Dermis microvascular lymphatic vessel endothelial cell (primary cell): ENCODE measurements at regions not wholly inside any gene's neighbourhood (a gene's known extent, or its start where the extent isn't known, plus 50 kb on each side); places are given as distances from the start of the nearest gene placed in this dataset.
"Not testable (repeated sequence)": the region's sequence is repeated elsewhere in the genome, so short reads cannot be mapped to it uniquely, and the experiment has no call there.

Source experiments
- DNase-seq, 2 donors: peaks; one replicate each; pipeline versions ENCODE4 v3.0.0 to v3.0.0-alpha.2; 2010; ENCODE audit warnings: low read depth in 2 of 2

- DNase-seq, result no peak
Measured at GRCh38 chr4:144366425-144366824, 225.9 kb upstream of the GYPA start.

GRCh38 chr4:144371485-144371884 is 231.0 kb upstream of the GYPA start:
- no peak for DNase-seq

GRCh38 chr4:144374065-144374464 is 233.5 kb upstream of the GYPA start:
- DNase-seq, result no peak

GRCh38 chr4:144376866-144377265 is 236.3 kb upstream of the GYPA start:
- DNase-seq, result no peak

GRCh38 chr4:144384408-144384807 is 243.9 kb upstream of the GYPA start:
- no peak for DNase-seq

GRCh38 chr4:144399927-144400326 is 246.0 kb upstream of the HHIP start:
- DNase-seq, result peak in 1 of 2 donors; percentile 85

- no peak for DNase-seq
Measured at GRCh38 chr4:144402176-144402575, 243.8 kb upstream of the HHIP start.

GRCh38 chr4:144402999-144403398 is 243.0 kb upstream of the HHIP start:
- no peak for DNase-seq

- DNase-seq, result no peak
Measured at GRCh38 chr4:144403893-144404292, 242.1 kb upstream of the HHIP start.

GRCh38 chr4:144409525-144409924 is 236.4 kb upstream of the HHIP start:
- DNase-seq, result no peak

GRCh38 chr4:144410230-144410783 is 235.6 kb upstream of the HHIP start:
- DNase-seq, result no peak

GRCh38 chr4:144411119-144411518 is 234.8 kb upstream of the HHIP start:
- no peak for DNase-seq

GRCh38 chr4:144411700-144412099 is 234.3 kb upstream of the HHIP start:
- DNase-seq, result no peak

GRCh38 chr4:144421056-144421455 is 224.9 kb upstream of the HHIP start:
- DNase-seq, result no peak

GRCh38 chr4:144421839-144422565 is 224.0 kb upstream of the HHIP start:
- DNase-seq, result no peak

- no peak for DNase-seq
Measured at GRCh38 chr4:144423930-144424329, 222.0 kb upstream of the HHIP start.

- DNase-seq, result not testable (repeated sequence)
Measured at GRCh38 chr4:144426023-144426422, 219.9 kb upstream of the HHIP start.

- DNase-seq, result no peak
Measured at GRCh38 chr4:144442713-144443112, 203.2 kb upstream of the HHIP start.

- peak; percentile 55 to 85 for DNase-seq
Measured at GRCh38 chr4:144449611-144450010, 196.3 kb upstream of the HHIP start.

GRCh38 chr4:144450526-144450925 is 195.4 kb upstream of the HHIP start:
- DNase-seq, result no peak

GRCh38 chr4:144451766-144452450 is 194.0 kb upstream of the HHIP start:
- no peak for DNase-seq

- DNase-seq, result no peak
Measured at GRCh38 chr4:144456196-144456595, 189.8 kb upstream of the HHIP start.

GRCh38 chr4:144461906-144462305 is 184.1 kb upstream of the HHIP start:
- DNase-seq, result no peak
